Upper lobe of right lung (tissue), 1 donor: ENCODE measurements at regions not wholly inside any gene's neighbourhood (a gene's known extent, or its start where the extent isn't known, plus 50 kb on each side); places are given as distances from the start of the nearest gene placed in this dataset.

Experiments
- ATAC-seq: fragments of 200-7000 bp; cut with Tn5 transposase; one replicate; pipeline ENCODE4 v1.9.1; 2020; ENCODE audit warnings: mild to moderate bottlenecking, moderate library complexity
- DNase-seq: peaks from one replicate; pipeline ENCODE4 v3.0.0-alpha.2; 2020
- H3K27ac ChIP-seq: fragments of 200-600 bp; one replicate; pipeline ENCODE4 v1.8.0; 2022
- H3K27me3 ChIP-seq: fragments of 200-600 bp; one replicate; pipeline ENCODE4 v1.8.0; 2022; ENCODE audit warnings: mild to moderate bottlenecking
- H3K36me3 ChIP-seq: fragments of 200-600 bp; one replicate; pipeline ENCODE4 v1.8.0; 2022
- H3K4me1 ChIP-seq: fragments of 200-600 bp; one replicate; pipeline ENCODE4 v1.8.0; 2022
- H3K4me3 ChIP-seq: fragments of 200-600 bp; one replicate; pipeline ENCODE4 v1.8.0; 2022; ENCODE audit warnings: mild to moderate bottlenecking
- H3K9me3 ChIP-seq: fragments of 200-600 bp; one replicate; pipeline ENCODE4 v1.8.0; 2022
- CTCF ChIP-seq: fragments of 200-600 bp; IDR thresholded peaks from one replicate; pipeline ENCODE4 v1.8.0; 2022; ENCODE audit warnings: antibody characterized with exemption
- intact Hi-C: fragments of 100-400 bp; cut with DNase I; formaldehyde crosslinking; loops from one replicate; pipeline ENCODE4 v1.11.0; 2022
- donor health status: DM: no; HTN: yes; CAD: no; lungs with severe emphysema.

DNA sequence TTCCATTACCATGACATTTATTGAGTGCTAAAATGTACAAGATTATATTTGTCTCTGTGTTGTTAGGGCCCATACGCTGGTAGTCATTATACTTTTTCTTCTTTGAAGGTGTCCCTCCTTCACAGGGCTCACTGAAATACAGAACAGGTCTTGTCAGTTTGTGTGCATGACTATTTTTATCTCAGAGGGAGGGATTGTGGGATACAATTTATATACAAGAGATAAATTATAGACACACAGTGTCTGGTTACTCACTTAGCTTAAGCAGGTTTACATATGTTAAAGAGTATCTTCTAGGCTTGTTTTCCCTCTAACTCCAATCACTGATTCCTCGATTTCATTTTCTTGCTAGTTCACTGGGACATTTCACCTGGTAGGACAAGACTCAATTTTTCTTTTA is 143.3 kb upstream of the GUCY1A1 start:
- intact Hi-C loops = no loop called here
- no peak for TF ChIP-seq CTCF
- Histone ChIP-seq H3K4me3 (no peak overlapping the region), H3K4me1 (peaks cover 10% of the 10 kb centered on the region), H3K9me3 (no peaks in the 10 kb centered on the region), H3K27me3 (no peaks in the 10 kb centered on the region), H3K36me3 (no peaks in the 10 kb centered on the region), H3K27ac (no peak overlapping the region)
- ATAC-seq (no peak), DNase-seq (no peak)

GRCh38 chr4:155522201-155522600 is 144.4 kb upstream of the GUCY1A1 start:
- no peak overlapping the region for H3K4me3 ChIP-seq
- ATAC-seq (no peak), DNase-seq (no peak)
- H3K4me1 ChIP-seq = peaks cover 8% of the 10 kb centered on the region
- H3K27me3 ChIP-seq = no peaks in the 10 kb centered on the region
- no peak for TF ChIP-seq CTCF
- H3K9me3 ChIP-seq = no peaks in the 10 kb centered on the region
- intact Hi-C loops = no loop called here
- no peak overlapping the region for H3K27ac ChIP-seq
- no peaks in the 10 kb centered on the region for H3K36me3 ChIP-seq

DNA sequence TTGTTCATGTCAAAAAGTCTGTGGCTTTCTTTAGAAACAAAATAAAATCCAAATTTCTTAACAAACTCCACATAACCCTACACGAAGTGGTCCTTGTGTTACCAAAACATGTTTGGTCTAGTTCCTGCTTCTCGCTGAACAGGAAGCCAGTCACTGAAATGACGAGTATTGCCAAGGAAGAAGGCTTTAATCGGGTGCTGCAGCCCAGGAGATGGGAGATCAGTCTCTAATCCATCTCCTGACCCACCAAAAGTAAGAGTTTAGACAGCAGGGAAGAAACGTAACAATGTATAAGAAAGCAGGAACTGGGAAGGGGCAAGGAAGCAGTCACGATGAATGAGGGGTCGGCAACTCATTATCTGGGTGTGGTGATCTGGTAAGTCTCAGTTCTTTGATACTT is 144.6 kb upstream of the MAP9 start:
- ATAC-seq (no peak), DNase-seq (no peak)
- Histone ChIP-seq H3K9me3 (no peaks in the 10 kb centered on the region), H3K4me1 (no peaks in the 10 kb centered on the region), H3K36me3 (no peaks in the 10 kb centered on the region), H3K27ac (no peak overlapping the region), H3K27me3 (no peaks in the 10 kb centered on the region), H3K4me3 (no peak overlapping the region)
- TF ChIP-seq CTCF = no peak
- intact Hi-C loops = no loop called here

- no peak for DNase-seq
- Histone ChIP-seq H3K36me3 (no peaks in the 10 kb centered on the region), H3K9me3 (no peaks in the 10 kb centered on the region), H3K4me1 (no peaks in the 10 kb centered on the region), H3K27ac (no peak overlapping the region), H3K27me3 (no peaks in the 10 kb centered on the region), H3K4me3 (no peak overlapping the region)
- TF ChIP-seq CTCF = no peak
- intact Hi-C loops = no loop called here
- no peak for ATAC-seq
Observed at GRCh38 chr4:155515444-155516075, 138.8 kb upstream of the MAP9 start.

DNA sequence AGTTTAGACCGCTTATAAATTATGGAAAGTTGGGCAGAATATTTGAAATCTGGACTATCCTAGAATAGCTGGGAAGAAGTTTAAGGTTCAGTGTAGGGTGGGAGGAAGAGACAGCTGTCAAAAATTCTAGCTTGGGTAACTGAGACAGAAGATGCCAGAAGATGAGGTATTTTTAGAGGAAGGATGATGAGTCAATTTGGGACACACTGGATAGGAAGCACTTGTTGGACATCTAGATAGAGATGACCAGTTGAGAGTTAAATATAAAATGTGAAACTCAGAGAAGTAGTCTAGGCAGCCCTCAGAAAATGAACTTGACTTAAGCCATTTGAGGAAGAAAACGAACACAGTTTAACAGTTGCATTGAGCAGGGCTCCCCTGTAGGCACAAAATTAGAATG is 137.9 kb upstream of the MAP9 start:
- no peak for ATAC-seq
- no peaks in the 10 kb centered on the region for H3K27me3 ChIP-seq
- no peaks in the 10 kb centered on the region for H3K4me1 ChIP-seq
- no peak for TF ChIP-seq CTCF
- intact Hi-C loops = no loop called here
- H3K27ac ChIP-seq = no peak overlapping the region
- H3K4me3 ChIP-seq = no peak overlapping the region
- DNase-seq = no peak
- H3K36me3 ChIP-seq = no peaks in the 10 kb centered on the region
- H3K9me3 ChIP-seq = no peaks in the 10 kb centered on the region

- H3K4me1 ChIP-seq = no peaks in the 10 kb centered on the region
- H3K27me3 ChIP-seq = no peaks in the 10 kb centered on the region
- ATAC-seq (no peak), DNase-seq (no peak)
- intact Hi-C loops = no loop called here
- H3K9me3 ChIP-seq = no peaks in the 10 kb centered on the region
- no peaks in the 10 kb centered on the region for H3K36me3 ChIP-seq
- H3K4me3 ChIP-seq = no peak overlapping the region
- no peak for TF ChIP-seq CTCF
- H3K27ac ChIP-seq = no peak overlapping the region
Observed at GRCh38 chr4:155512817-155513216, 136.1 kb upstream of the MAP9 start.
